GM21528 (cell line): ENCODE measurements at regions not wholly inside any gene's neighbourhood (a gene's known extent, or its start where the extent isn't known, plus 50 kb on each side); places are given as distances from the start of the nearest gene placed in this dataset.

ENCODE experiments used
- ATAC-seq: cut with Tn5 transposase; IDR thresholded peaks from one replicate; pipeline ENCODE4 v1.9.1; 2021; ENCODE audit warnings: mild to moderate bottlenecking, moderate library complexity; ENCODE audit not compliant: unreplicated experiment, low FRiP score

DNA sequence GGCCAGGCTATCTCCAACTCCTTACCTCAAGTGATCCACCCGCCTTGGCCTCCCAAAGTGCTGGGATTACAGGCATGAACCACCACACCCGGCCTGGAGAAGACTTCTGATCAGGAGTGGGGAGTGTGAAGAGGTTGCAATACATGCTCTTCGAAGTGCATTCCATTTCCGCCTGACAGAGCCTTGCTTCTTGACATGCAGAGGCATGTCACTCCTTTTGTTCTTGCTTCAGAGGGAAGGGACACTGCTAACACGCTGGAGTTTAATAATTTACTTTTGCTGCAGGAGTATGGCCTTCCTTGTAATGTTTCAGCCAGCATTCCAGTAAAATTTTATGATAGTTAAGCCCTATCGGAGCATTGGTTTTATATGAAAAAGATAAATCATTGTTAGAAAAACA lies 74.9 kb downstream of the SLC25A47 start:
- ATAC-seq = no peak

DNA sequence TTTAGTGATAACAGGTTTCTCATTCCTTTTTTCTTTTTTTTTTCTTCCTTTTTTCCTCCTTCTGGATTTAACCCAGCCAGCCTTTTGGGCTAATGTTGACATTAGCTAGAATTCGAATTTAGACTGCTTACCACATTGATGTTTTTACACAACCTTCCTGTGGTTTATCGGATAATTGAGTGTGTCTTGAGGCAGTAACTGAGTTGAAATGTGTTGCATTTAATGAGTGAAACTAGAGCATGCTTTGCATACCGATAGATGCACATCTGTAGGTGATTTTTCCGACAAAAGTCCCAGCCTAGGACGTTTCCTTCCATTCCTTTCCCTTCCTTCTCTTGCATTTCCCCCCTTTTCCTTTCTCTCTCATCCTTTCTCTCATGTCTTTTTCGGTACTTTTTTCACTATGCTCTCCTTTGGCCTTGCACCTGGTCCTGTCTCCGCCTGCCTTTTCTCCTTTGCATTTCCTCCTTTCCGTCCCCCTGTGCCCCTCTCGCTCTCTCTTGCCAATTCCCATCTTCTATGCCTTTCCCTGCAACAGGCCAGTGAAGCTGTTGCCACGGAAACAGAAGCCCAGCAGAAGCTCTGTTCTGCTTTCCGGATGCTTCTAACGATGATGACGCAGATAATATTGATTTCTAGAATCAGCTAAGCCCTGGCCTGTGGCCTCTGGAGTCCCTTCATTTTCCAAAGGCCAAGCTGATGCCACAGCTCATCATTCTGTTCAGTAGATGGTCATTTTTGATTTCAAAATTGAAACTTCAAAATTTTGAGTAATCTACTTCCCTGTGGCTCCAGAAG lies 76.1 kb downstream of the SLC25A47 start:
- ATAC-seq = no peak

DNA sequence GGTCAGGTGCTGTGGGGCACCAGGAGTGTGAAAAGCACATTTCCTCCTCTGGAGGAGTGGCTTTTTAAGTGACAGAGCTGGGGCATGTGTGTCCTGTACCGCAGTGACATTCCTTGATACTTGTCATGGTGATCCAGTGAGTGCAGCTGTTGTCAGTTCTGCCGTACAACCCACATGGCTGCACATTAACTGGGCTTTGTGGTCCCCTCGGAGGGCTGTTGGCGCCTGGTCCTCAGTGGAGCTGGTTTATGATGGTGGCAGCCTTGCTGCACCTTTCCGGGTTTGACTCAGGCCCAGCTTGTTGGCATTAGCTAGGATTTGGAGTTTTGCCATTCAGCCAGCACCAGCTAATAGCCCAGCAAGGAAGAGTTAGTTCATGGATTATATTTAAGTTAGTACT lies 77.0 kb downstream of the SLC25A47 start:
- no peak for ATAC-seq

DNA sequence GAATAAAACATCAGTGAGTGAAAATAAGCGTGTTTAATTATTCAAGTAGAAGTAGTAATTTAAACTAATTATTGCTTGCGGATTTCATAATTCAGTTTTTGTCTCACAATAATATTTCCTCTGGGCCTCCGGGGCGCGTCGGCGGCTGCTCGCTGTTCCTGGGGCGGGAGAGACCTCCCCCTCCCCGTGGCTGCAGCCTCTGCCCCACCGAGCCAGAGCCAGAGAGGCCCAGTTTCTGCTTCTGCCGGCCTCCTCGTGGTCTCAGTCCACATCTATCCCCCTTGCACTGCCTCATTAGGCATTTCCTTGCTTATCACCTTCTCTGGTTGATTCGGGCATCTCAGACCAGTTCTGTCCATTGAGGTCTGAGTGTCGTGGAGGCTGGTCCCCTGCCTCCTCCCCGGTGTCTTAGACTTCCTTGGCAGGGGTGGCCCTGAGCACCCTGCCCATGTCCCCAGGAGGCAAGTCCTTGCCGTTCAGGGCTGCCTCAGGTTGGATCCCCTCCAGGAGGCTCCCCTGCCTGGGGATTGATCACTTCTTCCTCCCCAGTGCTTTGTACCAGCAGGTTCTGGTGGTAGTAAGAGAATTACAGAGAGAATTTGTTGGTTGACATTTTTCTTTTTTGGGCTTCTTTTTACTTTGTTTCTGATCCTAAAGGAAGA lies 78.0 kb downstream of the SLC25A47 start:
- ATAC-seq = no peak

DNA sequence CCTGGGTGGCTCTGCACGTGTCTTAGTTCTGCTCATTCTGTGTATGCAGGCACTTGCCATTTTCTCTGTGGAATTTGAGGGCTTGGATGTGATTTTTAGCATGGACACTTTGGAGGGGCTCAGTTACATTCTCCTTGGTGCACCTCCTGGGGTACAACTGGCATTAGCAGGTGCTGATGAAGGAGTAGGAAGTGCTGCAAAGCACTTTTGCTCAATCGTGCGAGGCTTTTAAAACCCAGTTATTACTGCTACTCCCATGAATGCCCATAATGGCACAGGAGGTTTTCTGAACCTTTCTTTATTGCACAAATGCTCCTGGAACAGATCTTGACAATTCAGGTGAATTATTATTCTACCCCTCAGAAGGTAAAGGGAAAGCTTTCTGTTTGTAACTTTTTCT lies 78.7 kb downstream of the SLC25A47 start:
- no peak for ATAC-seq

DNA sequence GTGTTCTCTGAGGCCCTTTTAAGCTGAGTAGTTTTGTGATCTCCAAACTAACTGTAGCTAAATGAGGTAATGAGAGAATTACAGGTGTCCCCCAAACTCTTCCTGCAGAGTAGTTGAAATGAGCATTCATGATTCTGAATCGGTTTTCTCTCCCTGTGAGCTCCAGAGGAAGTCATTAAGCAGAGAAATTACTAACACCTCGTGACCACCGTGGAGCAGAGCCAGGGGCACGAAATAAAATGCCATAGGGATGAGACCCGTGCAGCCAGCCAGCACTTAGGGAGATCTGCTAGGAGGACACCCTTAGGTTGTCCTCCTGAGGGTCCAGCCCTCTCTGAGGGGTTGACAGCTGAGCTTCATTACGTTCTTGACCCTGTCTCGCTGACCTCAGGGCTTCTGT lies 79.5 kb downstream of the SLC25A47 start:
- no peak for ATAC-seq

DNA sequence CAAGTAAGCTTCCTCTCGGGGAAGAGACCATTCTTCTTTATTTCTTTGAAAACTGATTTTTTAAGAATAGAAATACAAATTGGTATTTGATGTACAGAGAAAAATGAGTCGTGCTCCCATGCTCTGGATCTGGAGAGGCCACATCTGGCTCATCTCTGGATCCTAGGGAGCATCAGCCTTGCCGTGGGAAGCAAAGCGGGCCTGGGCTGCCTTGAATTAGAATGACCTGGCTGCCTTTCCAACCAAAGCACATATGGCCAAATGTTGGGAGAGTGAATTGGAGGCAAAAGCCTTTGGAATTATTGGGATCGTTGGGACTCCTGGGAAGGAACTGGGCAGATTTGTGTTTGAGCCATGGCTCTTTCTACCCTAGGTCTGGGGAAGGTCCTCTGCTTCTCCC lies 80.0 kb downstream of the SLC25A47 start:
- no peak for ATAC-seq

DNA sequence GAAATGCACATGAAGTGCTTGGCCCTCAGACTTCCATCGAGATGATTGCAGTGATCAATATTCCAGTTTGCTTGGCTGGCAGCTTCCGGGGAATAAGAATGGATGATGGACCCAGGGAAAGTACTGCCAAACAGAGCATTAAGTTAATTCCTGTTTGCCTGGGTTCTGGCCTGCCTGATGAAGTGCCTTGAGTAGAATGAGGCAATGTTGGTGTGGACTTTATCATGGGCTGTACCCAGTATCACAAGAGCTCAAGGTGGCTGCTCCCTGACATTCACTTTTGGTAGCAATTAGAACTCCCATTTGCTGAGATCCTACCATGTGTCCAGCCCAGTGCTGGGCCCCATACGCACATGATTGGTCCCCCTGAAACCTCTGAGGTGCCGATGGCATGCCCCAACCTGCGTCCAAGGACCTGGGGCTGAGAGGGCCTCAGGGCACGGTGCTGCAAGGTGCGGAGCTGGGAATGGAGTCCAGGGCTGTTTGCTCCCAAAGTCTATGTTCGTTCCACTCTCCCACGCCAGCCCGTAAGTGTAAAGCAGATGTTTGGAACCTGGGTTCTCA lies 80.7 kb downstream of the SLC25A47 start:
- no peak for ATAC-seq

DNA sequence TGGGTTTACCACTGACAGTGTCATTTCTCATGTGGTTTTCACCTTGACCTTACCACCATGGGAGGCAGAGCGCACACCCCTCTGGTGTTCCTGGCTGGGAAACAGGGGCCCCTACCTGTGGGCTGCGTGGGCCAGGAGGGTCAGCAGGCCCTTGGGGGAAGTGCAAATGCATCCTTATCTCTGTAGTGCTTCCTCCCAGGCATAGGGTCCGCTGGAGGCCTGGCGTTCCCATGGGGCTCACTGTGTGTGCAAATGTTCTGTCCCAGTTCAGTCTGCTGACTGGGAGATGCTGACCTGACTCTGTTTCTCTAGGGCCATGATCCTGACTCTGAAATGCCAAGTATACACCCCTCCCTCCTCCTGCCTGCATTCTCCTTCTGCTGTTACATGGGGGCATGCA lies 81.3 kb downstream of the SLC25A47 start:
- ATAC-seq = no peak

DNA sequence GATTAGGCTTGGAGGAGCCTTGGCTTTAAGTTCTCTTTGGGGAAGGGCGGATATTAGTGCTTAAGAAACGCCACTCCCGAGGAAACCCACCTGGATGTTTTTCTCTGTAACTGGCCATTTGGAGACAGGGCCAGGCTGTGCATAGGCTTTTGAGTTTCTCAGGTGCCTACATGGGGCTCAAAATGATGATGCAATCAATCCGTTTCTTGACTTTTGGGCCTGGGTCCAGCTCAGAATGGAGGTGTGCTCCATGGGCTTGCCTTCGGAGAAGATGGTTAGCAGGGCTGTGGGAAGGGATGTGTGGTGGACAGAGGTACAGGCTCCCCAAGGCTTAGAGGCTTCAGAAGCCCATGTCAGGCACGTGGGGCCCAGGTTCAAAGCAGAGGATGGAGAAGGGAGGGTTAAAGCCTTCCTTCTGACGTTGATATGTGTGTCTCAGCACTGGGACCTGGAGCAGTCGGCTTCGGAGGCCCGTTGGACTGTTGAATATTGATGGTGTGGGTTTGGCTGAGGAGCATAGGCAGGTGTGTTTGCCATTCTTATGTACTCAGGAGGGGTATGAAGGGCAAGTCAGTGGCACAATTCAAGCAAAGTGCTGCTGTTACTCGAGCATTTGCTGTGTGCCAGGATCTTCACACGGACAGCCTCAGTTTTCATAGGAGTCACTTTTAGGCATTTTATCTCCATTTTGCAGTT lies 82.8 kb downstream of the SLC25A47 start:
- ATAC-seq = no peak

DNA sequence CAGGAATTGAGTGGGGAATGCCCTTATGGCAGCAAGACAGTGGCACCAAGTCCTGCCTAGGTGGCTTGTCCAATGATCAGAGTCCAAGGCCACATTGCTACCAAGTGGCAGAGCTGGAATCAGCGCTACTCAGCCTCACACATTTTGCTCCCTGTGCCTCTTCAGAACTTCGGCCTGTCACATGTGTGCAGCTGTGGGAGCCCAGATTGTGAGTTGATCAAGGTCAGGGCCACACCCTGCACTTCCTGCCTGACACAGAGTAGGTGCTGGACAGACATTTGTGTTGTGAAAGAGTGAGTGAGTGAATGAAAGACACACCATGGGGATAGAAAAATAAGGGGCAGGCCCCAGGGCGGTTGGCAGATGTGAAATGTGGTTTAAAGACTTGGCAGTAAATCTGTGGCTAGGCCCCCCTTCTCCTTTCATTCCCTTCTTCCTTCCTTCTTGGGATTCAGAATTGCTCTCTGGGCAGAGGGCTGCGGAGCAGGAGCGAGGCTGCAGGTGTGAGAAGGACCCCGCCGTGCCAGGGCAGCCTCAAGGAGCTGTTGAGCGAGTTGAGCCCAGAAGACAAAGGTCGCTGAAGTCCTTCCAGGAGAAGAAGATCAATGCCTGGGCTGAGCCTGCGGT lies 83.5 kb downstream of the SLC25A47 start:
- no peak for ATAC-seq

DNA sequence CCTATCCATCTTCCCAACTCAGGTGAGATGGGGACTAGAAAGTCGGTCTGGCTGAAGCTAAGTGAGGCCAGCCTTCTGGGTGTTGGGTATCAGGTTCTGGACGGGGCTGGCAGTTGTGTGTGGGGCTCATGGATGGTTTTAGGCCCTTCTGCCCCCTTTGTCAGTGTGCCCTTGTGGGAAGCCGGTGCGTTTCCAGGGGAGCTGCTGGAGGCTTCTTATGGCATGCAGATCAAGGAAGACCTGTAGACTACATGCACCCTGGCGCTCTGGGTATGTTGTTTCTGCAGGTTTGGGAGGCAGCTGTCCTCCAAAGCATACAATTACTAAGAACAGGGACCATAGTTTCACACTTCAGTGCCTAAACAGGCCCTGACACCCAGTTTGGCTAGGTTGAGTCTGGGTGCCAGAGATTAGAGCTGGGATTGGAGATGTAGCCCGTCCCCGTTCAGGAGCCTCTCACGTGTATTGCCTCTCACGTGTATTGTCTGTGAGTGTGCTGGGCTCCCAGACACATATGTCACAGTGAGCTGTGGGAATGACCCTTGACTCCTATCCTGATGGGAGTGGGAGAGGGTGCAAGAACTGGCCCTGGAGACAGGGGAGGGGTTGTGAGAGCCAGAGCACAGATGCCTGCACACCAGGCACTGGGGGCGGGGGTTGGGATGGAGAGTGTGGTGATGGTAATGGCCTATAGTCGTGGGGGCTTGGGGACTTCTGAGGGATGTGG lies 84.4 kb downstream of the SLC25A47 start:
- no peak for ATAC-seq

DNA sequence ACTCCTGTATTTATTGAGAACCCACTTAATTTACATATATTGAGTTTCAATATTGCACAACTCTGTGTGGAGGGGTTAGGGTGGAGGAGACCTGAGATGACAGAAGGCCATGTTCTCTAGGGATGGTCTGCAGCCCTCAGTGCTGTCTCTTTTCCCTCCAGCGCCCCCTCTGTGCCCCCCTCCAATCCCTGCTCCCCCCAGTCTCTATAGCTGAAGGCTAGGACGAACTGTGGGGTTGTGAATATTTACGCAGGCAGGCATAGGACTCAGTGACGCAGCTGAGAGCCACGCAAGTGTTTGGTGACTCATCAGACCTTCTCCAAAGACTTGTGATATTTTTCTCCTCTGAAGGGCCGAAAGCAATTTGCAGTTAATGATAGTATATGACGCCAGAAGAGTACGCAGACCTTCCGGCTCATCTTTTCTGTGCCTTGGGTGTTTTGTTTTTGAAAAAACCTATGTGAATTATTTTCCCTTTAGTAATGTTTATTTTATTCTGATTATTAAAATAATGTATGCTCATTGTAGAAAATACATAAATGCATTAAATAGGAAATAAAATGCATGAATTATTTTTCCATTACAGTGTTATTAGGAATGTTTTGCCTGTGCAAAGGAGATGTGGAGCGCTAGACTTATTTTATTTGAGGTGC lies 85.3 kb downstream of the SLC25A47 start:
- ATAC-seq = no peak

DNA sequence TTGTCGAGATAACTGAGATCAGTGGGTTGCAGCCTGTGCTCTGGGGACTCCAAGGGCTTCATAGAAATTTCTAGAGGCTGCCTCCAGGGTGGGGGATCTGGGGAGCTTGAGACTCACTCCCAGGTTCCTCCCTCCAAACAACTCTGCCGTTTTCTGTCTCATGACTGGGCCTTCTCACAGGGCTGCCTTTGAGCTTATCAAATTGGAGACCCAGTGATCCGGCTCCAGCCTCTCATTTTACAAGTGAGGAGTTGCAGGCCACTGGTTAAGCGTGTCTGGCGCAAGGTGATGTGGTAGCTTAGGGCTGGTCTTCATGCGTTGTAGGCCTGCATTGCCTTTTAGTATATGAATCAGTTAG lies 85.8 kb downstream of the SLC25A47 start:
- ATAC-seq = no peak

DNA sequence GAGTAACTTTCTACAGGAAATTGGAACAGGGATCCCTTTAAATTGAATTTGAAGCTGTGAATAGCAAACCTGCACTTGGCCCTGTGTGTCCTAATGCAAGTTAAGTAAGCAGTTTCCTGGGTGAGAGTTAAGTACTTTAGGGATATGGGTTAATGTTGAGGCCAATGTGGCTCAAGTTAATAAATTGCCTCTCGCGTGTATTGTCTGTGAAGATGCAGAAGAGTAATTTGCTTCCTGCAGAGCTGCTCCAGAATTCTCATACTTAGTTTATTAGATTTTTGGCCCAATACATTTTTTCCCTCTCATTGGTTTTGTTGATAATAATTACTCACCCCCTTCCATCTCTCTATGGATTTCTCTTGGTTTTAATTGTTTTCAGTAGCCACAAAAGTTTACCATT lies 86.5 kb downstream of the SLC25A47 start:
- ATAC-seq = no peak

DNA sequence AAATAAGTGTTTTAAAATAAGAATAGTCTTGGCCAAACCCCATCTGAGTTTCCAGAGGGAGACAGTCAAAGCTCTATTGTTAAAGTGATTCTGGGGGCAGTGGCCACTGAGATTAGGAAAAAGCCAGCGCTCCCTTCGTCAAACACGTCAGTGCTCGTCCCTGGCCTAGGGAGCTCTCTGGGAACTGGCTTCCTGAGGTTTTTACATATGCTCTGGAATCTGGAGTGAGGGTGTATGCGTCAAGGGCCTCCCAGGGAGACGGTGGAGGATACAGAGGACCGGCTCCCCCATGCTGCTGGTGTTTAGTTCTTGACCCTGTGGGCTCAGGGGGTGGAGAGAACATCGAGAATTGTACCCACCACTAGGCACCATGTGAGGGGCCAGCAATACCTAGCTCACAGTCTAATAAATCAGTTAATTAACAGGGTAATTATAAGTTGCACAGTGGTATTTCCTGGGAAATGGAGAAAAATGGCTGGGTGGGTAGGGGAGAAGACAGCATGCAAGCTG lies 87.0 kb downstream of the SLC25A47 start:
- ATAC-seq = no peak

DNA sequence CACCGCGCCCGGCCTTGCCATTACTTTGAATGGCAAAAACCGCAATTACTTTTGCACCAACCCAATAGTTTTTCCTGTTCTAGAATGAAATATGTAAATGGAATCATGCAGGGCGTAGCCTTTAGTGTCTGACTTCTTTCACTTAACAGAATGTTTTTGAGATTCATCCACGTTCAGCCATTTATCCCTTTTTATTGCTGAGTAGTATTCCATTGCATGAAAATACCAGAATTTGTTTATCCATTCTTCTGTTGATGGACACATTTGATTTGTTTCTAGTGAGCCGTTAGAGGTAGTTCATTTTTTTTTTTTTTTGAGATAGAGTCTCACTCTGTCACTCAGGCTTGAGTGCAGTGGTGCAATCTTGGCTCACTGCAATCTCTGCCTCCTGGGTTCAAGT lies 90.6 kb downstream of the SLC25A47 start:
- ATAC-seq = no peak

DNA sequence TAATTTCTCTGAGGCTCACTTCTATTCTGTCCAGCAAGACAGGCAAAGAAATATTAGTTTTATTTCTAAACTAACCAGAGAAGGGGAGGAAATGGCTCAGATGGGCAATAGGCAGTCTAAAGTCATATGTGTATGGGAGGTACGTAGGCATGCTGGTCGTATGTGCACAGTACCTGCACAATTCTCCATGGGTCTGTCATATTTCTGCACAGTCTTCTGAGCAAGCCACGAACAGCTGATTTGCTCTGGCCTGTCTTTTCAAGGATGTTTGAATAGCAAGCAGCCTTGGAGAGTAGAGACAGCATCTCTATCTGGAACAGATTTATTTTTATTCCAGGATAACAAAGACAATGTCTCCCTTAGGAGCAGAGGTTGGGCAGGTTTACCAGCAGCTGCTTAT lies 92.1 kb downstream of the SLC25A47 start:
- ATAC-seq = no peak

DNA sequence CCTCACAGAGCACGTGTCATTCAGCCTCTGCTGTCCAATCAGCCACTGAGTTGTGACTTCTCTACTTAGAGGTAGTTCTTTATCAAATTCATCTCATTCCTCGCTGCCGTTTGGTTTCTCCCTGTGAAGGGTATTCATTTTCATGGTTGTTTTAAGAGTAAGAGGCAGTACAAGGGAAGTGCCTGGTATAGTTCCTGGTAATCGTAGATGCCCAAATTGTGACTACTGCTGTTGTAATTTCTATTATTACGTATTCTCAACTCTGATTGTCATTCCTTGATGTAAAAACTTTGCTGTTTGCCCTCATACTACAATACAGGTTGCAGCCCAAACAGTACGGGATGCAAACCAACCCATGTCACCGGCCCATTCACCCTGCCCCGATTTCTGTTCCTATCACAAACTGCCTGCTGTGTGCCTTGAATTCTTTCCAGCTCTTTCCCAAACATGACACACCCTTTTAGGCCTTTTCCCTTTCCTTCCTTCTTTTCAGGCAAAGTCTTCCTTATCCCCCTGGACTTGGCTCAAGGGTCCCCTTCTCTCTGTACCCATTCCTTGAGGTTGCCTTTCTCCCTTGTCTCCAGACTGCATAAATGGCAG lies 93.0 kb downstream of the SLC25A47 start:
- ATAC-seq = no peak
